ENCODE measurements at regions not wholly inside any gene's neighbourhood (a gene's known extent, or its start where the extent isn't known, plus 50 kb on each side); places are given as distances from the start of the nearest gene placed in this dataset.

DNA sequence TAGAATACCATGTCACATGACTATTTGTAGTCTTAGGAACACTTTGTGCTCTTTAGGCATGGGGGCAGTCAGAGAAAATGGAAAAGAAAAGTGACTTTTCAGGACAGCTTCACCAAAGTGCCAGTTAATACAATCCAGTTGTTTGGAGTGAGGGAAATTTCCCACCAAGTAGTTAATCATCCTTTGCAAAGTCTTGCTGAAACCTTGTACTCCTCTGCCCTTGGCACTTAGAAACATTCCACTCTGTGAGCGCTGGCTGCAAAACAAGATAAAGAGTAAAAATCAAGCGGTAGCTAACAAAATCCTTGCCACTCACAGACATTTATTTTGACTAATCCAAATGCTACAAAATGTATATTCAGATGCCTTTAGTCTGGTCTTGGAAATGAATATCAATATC lies 229.2 kb upstream of the HSF2 start:
- no peaks in the 10 kb centered on the region for H3K4me1 ChIP-seq (replicated peaks in 1 of 2; ENCODE audit: control insufficient read depth in 2 of 2, insufficient read depth in 2 of 2, low read length in 2 of 2)
- WGBS (ENCODE audit: insufficient coverage, low coverage, missing lambda C conversion rate), result 0% methylated on average over 2 of the region's 2 CpGs
- ChIA-PET POLR2A (no interaction called here), CTCF (ENCODE audit: low intra/inter-chr PET ratio) (no interaction called here)
- no peak overlapping the region for H3K4me2 ChIP-seq (ENCODE audit: insufficient read depth, low read length)
- no peaks in the 10 kb centered on the region for H4K20me1 ChIP-seq (replicated peaks; ENCODE audit: control insufficient read depth, insufficient read depth, low read length)
- H2AFZ ChIP-seq (ENCODE audit: low read depth, low read length), result no peak overlapping the region
- no peaks in the 10 kb centered on the region for H3K9me3 ChIP-seq (replicated peaks; ENCODE audit: control insufficient read depth, insufficient read depth, low read depth, low read length)
- ATAC-seq (no peak), FAIRE-seq (no peak), DNase-seq (ENCODE audit: extremely low read depth in 1 of 4, low spot score in 3 of 4) (no peak)
- no peak overlapping the region for H3K4me3 ChIP-seq
- no peaks in the 10 kb centered on the region for H3K79me2 ChIP-seq (ENCODE audit: control insufficient read depth, insufficient read depth, low read length)
- TF ChIP-seq CBFB (CRISPR knock-in tag; IDR thresholded peaks at IDR 0.05) (no peak), ZNF134 (CRISPR knock-in tag; conservative IDR thresholded peaks at IDR 0.05) (no peak), BCOR (IDR thresholded peaks at IDR 0.05) (no peak), PCBP2 (IDR thresholded peaks at IDR 0.05; ENCODE audit: low read depth, low read length, poor library complexity, severe bottlenecking) (no peak), HEY1 (CRISPR knock-in tag; IDR thresholded peaks at IDR 0.05; ENCODE audit: borderline replicate concordance) (no peak), SRSF9 (IDR thresholded peaks at IDR 0.05; ENCODE audit: borderline replicate concordance, low read depth, low read length) (no peak)
- no peak overlapping the region for H3K27ac ChIP-seq (ENCODE audit: extremely low read depth, low read depth, low read length)
- H3K9me1 ChIP-seq (ENCODE audit: control insufficient read depth, insufficient read depth, low read length), result no peaks in the 10 kb centered on the region
- intact Hi-C loops (cut with micrococcal nuclease) (no loop called here), in situ Hi-C loops (cut with MboI) (no loop called here)
- H3K9ac ChIP-seq (ENCODE audit: insufficient read depth in 1 of 2, low read depth in 2 of 2, low read length in 2 of 2), result no peak overlapping the region
- H3K27me3 ChIP-seq (ENCODE audit: control insufficient read depth in 2 of 2, insufficient read depth in 2 of 2, low read length in 2 of 2), result no peaks in the 10 kb centered on the region
- BruUV-seq (replicated peaks), result no TSS peak
- H3K36me3 ChIP-seq (ENCODE audit: control insufficient read depth, insufficient read depth, low read length), result no peaks in the 10 kb centered on the region

GRCh38 chr6:122178988-122179387 lies 220.5 kb upstream of the HSF2 start:
- FAIRE-seq, result no peak
- intact Hi-C loops (cut with micrococcal nuclease) (no loop called here), in situ Hi-C loops (cut with MboI) (no loop called here)
- no peaks in the 10 kb centered on the region for H4K20me1 ChIP-seq (replicated peaks; ENCODE audit: control insufficient read depth, insufficient read depth, low read length)
- 0% methylated on average over 2 of the region's 2 CpGs for WGBS (ENCODE audit: insufficient coverage, low coverage, missing lambda C conversion rate)
- H2AFZ ChIP-seq (ENCODE audit: low read depth, low read length), result no peak overlapping the region
- no peak overlapping the region for H3K4me3 ChIP-seq
- H3K9ac ChIP-seq (ENCODE audit: insufficient read depth in 1 of 2, low read depth in 2 of 2, low read length in 2 of 2), result no peak overlapping the region
- no peaks in the 10 kb centered on the region for H3K79me2 ChIP-seq (ENCODE audit: control insufficient read depth, insufficient read depth, low read length)
- no peaks in the 10 kb centered on the region for H3K36me3 ChIP-seq (ENCODE audit: control insufficient read depth, insufficient read depth, low read length)
- H3K9me3 ChIP-seq (replicated peaks; ENCODE audit: control insufficient read depth, insufficient read depth, low read depth, low read length), result no peaks in the 10 kb centered on the region
- H3K4me1 ChIP-seq (replicated peaks in 1 of 2; ENCODE audit: control insufficient read depth in 2 of 2, insufficient read depth in 2 of 2, low read length in 2 of 2), result no peaks in the 10 kb centered on the region
- no peaks in the 10 kb centered on the region for H3K27me3 ChIP-seq (ENCODE audit: control insufficient read depth in 2 of 2, insufficient read depth in 2 of 2, low read length in 2 of 2)
- H3K9me1 ChIP-seq (ENCODE audit: control insufficient read depth, insufficient read depth, low read length), result no peaks in the 10 kb centered on the region
- no peak for DNase-seq (ENCODE audit: extremely low read depth in 1 of 4, low spot score in 3 of 4)
- ChIA-PET POLR2A (no interaction called here), CTCF (ENCODE audit: low intra/inter-chr PET ratio) (no interaction called here)
- BruUV-seq (replicated peaks), result no TSS peak
- ATAC-seq, result no peak
- no peak overlapping the region for H3K4me2 ChIP-seq (ENCODE audit: insufficient read depth, low read length)
- no peak overlapping the region for H3K27ac ChIP-seq (ENCODE audit: extremely low read depth, low read depth, low read length)
- no peak for TF ChIP-seq TSC22D4 (tag; IDR thresholded peaks at IDR 0.05)
- TF ChIP-seq, protein P1, sequence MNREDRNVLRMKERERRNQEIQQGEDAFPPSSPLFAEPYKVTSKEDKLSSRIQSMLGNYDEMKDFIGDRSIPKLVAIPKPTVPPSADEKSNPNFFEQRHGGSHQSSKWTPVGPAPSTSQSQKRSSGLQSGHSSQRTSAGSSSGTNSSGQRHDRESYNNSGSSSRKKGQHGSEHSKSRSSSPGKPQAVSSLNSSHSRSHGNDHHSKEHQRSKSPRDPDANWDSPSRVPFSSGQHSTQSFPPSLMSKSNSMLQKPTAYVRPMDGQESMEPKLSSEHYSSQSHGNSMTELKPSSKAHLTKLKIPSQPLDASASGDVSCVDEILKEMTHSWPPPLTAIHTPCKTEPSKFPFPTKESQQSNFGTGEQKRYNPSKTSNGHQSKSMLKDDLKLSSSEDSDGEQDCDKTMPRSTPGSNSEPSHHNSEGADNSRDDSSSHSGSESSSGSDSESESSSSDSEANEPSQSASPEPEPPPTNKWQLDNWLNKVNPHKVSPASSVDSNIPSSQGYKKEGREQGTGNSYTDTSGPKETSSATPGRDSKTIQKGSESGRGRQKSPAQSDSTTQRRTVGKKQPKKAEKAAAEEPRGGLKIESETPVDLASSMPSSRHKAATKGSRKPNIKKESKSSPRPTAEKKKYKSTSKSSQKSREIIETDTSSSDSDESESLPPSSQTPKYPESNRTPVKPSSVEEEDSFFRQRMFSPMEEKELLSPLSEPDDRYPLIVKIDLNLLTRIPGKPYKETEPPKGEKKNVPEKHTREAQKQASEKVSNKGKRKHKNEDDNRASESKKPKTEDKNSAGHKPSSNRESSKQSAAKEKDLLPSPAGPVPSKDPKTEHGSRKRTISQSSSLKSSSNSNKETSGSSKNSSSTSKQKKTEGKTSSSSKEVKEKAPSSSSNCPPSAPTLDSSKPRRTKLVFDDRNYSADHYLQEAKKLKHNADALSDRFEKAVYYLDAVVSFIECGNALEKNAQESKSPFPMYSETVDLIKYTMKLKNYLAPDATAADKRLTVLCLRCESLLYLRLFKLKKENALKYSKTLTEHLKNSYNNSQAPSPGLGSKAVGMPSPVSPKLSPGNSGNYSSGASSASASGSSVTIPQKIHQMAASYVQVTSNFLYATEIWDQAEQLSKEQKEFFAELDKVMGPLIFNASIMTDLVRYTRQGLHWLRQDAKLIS (CRISPR knock-in tag; IDR thresholded peaks at IDR 0.05), result no peak
- TF ChIP-seq L3MBTL2 (IDR thresholded peaks at IDR 0.05), result no peak
- no peak for TF ChIP-seq JUN (IDR thresholded peaks at IDR 0.05; ENCODE audit: borderline replicate concordance, low read depth, low read length)
- TF ChIP-seq JUN (CRISPR knock-in tag; IDR thresholded peaks at IDR 0.05; ENCODE audit: borderline replicate concordance), result no peak
- no peak for TF ChIP-seq DPF2 (IDR thresholded peaks at IDR 0.05)
- TF ChIP-seq, protein P2, sequence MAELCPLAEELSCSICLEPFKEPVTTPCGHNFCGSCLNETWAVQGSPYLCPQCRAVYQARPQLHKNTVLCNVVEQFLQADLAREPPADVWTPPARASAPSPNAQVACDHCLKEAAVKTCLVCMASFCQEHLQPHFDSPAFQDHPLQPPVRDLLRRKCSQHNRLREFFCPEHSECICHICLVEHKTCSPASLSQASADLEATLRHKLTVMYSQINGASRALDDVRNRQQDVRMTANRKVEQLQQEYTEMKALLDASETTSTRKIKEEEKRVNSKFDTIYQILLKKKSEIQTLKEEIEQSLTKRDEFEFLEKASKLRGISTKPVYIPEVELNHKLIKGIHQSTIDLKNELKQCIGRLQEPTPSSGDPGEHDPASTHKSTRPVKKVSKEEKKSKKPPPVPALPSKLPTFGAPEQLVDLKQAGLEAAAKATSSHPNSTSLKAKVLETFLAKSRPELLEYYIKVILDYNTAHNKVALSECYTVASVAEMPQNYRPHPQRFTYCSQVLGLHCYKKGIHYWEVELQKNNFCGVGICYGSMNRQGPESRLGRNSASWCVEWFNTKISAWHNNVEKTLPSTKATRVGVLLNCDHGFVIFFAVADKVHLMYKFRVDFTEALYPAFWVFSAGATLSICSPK (IDR thresholded peaks at IDR 0.05; ENCODE audit: borderline replicate concordance), result no peak
- TF ChIP-seq DMBX1 (CRISPR knock-in tag; IDR thresholded peaks at IDR 0.05; ENCODE audit: borderline replicate concordance), result no peak

All from K562 (cell line).